Lung microvascular endothelial cell (primary cell): ENCODE measurements at regions not wholly inside any gene's neighbourhood (a gene's known extent, or its start where the extent isn't known, plus 50 kb on each side); places are given as distances from the start of the nearest gene placed in this dataset.
A peak's percentile ranks its signal among the peaks of the same experiment; 100 is the strongest.

Experiments
- DNase-seq, 2 donors: peaks; one replicate each; pipeline versions ENCODE4 v3.0.0 to v3.0.0-alpha.2; 2010; ENCODE audit warnings: low read depth in 2 of 2

DNA sequence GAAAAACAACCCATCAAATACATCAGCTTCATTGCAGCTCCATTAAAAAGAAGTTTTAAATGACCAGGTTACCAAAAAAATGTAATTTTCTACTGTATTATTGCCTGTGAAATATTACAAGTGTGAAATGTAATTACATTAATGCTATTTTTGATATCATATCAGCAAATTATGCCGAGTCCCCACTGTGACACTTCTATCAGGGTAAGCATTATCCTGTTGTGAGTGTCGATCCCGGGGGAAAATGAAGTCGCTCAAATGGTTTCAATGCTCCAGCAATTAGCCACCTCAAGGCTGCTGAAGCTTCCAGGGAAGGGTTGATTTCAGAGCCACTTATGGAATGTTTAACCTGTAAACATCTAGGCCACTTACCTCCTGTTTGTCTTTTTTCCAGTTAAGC is 70.4 kb downstream of the RCN1 start:
- DNase-seq: no peak

GRCh38 chr11:32162351-32162750 is 71.5 kb downstream of the RCN1 start:
- DNase-seq: no peak

DNA sequence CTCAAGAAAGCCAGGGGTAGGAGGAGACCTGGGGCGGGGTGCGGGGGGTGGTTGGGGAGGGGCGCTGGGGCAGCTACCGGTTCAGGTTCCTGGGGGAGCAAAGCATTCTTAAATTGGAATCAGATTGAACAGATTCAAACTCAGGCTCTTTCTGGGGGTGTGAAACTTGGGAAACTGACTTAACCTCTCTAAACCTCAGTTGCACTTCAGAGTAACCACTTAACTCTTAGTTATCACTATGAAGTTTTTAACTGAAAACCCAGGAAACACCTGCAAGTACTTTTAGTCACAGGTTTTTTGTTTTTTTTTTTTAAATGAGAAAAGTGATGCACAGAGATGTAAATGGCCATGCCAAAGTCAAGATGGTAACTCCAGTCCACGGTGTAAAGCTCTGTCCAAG is 72.0 kb downstream of the RCN1 start:
- DNase-seq: no peak

DNA sequence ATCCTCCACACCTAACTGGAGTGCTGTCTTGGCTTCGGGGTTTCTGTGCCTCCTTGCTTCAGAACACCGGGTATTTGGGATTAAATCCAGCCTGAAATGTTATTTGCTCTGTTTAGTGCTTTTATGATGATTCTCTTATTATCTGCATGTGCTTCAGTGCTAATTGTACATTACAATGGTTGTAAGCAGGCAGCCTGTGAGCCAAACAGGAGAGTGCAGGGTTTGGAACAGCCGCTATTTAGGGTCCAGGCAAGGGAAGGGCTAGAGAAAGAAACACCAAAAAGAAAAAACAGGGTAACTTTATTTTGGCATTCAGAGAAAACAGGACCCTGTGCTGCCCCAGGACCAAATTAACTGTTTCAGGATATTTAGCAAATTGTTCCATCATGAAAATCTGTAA is 72.7 kb downstream of the RCN1 start:
- DNase-seq: no peak

- no peak for DNase-seq
Observed at GRCh38 chr11:32164836-32165235, 74.0 kb downstream of the RCN1 start.

GRCh38 chr11:32168924-32169323 is 78.0 kb downstream of the RCN1 start:
- no peak for DNase-seq

DNA sequence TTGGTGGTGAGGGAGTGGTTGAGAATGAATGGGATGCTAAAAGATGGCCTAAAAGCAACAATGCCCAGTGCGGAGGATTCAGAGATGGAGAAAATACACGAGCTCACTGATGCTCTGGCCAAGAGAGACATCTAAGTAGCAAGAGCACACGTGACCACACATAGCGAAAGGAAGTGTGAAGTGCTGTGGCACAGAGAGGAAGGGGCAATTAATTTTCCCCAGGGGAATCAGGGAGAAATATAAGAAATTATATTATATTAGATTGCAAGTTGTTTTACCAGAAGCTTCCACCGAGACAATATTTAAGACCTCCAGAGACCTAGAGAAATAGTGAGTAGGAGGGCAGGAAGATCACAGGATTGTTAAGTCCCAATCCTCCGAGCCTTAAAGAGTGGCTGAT is 80.6 kb downstream of the RCN1 start:
- no peak for DNase-seq

- no peak for DNase-seq
Observed at GRCh38 chr11:32172041-32172847, 81.4 kb downstream of the RCN1 start.

- peak; percentile 66 to 78 for DNase-seq
Observed at GRCh38 chr11:32172848-32173834, 82.3 kb downstream of the RCN1 start.

DNA sequence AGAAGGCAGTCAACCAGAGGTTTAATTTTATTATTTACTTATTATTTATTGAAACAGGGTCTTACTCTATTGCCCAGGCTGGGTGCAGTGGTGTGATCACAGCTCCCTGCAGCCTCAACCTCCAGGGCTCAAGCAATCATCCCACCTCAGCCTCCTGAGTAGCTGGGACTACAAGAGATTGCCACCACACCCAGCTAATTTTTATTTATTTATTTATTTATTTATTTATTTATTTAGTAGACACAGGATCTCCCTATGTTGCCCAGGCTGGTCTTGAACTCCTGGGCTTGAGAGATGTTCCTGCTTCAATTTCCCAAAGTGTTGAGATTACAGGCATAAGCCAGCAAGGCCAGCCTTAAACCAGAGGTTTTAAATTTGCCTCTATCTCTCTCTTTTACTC is 83.1 kb downstream of the RCN1 start:
- no peak for DNase-seq

GRCh38 chr11:32176223-32176934 is 85.5 kb downstream of the RCN1 start:
- DNase-seq: peak; percentile 82 to 83

- no peak for DNase-seq
Observed at GRCh38 chr11:32178692-32179091, 87.8 kb downstream of the RCN1 start.

DNA sequence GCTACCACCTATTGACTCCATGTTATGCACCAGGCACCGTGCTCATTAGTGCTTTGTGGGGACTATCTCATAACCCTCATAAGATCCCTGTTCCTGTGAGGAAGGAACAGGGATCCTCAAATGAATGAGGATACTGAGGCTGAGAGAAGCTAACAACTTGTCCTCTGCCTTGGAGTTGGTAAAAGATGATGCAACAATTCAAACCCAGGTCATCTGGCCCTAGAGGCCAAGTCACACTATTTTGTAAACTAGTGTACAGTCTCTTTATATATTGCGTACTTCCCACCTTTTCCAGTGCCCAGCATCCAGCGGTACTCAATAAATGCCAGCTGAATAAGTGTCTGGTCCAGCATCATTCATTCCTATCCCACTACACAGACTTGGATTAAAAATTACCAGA is 92.6 kb downstream of the RCN1 start:
- DNase-seq: no peak

- DNase-seq: no peak
Observed at GRCh38 chr11:32184041-32184722, 93.3 kb downstream of the RCN1 start.

DNA sequence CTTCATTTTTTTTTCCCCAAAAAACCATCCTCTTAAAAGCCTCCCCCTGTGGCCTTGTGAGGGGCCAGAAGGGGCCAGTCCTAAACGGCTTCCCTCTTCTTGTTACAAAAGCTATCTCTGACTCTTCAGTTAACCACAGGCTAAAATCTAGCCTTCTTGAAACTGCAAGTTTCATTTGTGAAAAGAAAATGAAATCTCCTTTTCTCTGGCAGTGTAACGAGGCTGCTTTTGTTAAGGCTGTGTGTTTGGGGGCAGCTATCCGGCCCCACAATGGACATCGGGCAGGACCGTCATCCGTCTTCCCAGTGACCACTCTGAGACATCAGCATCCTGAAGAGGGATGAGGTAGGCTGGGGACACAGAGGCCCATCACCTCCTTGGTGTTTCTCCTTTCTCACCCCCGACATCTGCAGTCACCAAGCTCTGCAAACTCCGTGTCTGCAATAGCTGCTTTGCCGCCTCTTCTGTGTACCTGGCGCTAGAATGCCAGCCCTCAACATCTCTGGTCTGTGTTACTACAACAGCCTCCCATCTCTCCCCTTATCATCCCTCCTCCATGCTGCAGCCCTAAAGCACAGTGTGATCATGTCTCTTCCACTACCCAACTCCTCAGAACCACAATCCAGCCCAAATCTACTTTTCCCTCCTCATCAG is 94.0 kb downstream of the RCN1 start:
- no peak for DNase-seq

- DNase-seq: no peak
Observed at GRCh38 chr11:32186118-32186517, 95.2 kb downstream of the RCN1 start.

DNA sequence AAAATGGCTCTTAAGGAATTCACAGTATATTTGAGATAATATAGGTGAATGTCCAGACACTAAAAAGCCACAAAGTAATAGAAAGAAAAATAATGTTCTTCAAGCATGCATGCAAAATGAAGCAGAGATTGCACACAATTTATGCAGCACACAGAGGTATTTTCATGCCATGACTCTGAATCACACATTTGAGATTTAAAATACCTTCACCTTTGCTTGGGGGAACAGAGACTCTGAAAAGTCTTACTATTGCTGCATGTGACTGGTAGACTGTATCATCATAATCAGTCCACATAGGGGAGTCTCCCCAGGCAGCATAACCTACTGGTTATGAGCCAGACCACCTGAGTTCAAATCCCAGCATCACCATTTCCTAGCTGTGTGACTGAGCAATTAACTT is 96.2 kb downstream of the RCN1 start:
- no peak for DNase-seq

- no peak for DNase-seq
Observed at GRCh38 chr11:32188785-32189184, 97.9 kb downstream of the RCN1 start.

- no peak for DNase-seq
Observed at GRCh38 chr11:32196137-32196536, 105.3 kb downstream of the RCN1 start.

- no peak for DNase-seq
Observed at GRCh38 chr11:32198053-32198452, 107.2 kb downstream of the RCN1 start.
